Globus pallidus (tissue), 1 donor: ENCODE measurements at regions not wholly inside any gene's neighbourhood (a gene's known extent, or its start where the extent isn't known, plus 50 kb on each side); places are given as distances from the start of the nearest gene placed in this dataset.

ENCODE experiments used
- DNase-seq: peaks from one replicate; pipeline ENCODE4 v3.0.0-alpha.2; 2015; ENCODE audit warnings: low spot score

GRCh38 chr22:49092716-49093115 lies 735.0 kb downstream of the BRD1 start:
- no peak for DNase-seq

- DNase-seq = no peak
These were observed 735.6 kb downstream of the BRD1 start for GRCh38 chr22:49091917-49092545.

DNA sequence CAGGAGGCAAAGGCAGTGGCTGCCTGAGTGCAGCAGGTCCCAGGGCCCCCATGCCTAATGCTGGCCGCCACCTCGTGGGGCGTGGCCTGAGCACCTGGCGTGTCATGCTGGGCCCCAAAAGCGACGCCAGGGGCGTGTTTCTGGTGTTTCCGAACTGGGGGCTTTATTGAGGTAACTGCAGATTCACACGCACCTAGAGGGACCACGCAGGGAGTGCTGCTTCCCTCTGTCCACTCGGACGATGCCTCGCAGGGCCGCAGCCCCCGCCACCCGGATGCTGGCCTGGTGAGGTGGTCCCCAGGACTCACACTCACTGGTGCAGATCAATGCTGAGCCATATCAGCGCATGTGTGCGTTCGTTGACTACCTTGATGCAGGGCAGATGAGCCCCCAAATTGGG lies 736.2 kb downstream of the BRD1 start:
- no peak for DNase-seq

DNA sequence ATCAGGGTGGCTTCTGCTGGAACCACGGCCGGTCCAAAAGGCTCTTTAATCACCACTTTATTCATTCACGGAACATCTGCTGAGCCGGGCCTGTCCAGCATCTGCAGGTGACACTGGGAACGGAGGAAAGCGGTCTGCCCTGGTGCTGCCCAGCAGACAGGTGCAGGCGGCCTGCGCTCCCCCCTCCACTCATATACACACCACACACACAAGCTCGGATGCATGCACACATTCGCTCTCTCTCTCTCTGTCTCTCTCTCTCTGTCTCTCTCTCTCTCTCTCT lies 736.9 kb downstream of the BRD1 start:
- no peak for DNase-seq

GRCh38 chr22:49090061-49090852 lies 737.4 kb downstream of the BRD1 start:
- no peak for DNase-seq

DNA sequence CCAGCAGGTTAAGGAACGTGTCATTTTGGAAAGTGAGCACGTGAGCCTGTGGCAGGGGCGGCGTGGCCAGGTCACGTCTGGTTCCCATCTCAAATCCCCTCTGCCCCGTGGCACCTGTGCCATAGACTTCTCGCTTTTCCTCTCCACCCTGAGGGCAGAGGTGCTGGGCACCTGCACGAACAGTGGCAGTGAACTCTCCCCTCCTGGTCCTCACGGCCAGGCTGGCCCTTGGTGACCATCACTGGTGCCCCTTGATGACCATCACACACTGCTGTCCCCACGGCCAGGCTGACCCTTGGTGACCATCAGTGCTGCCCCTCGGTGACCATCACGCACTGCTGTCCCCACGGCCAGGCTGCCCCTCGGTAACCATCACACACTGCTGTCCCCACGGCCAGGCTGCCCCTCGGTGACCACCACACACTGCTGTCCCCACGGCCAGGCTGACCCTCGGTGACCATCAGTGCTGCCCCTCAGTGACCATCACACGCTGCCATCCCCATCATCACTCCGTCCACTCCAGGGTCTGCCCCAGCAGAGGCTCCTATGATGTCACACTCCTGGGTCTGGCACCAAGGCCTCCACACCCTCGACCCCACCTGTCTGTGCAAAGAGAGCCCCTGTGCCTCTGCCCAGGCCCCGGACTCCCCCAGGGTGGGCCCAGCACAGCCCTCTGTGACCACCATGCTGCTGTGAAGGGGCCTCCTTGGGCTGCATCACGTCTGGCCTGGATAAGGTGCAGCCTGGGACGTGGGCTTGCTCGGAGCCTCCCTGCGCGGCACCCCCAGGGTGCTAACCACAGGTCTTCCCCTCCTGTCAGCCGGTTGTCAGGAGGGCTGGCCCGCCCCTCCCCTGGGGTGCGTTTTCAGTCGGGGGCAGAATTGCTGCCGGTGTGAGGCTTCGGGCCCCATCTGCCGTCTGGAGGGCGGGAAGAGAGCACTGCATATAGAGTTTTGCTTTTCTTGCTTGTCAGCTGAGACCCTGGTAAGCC lies 738.6 kb downstream of the BRD1 start:
- DNase-seq = no peak

- no peak for DNase-seq
These were observed 739.7 kb downstream of the BRD1 start for GRCh38 chr22:49087716-49088601.

DNA sequence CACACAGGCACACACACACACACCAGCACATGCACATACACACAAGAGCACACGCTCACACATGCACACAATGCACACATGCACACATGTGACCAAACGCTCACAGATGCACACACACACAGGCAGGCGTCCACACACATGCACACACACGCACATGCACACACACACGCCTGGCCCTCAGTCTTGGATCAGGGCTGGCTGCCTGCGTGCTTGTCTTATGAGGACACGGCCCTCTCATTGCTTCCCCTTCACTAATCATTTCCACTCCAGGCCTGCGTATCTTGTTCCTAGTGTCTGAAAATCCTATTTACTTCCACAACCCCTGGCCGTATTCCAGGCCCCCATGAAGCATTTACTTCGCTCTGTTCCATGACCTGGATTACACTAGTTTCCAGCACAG lies 740.5 kb downstream of the BRD1 start:
- DNase-seq = no peak

DNA sequence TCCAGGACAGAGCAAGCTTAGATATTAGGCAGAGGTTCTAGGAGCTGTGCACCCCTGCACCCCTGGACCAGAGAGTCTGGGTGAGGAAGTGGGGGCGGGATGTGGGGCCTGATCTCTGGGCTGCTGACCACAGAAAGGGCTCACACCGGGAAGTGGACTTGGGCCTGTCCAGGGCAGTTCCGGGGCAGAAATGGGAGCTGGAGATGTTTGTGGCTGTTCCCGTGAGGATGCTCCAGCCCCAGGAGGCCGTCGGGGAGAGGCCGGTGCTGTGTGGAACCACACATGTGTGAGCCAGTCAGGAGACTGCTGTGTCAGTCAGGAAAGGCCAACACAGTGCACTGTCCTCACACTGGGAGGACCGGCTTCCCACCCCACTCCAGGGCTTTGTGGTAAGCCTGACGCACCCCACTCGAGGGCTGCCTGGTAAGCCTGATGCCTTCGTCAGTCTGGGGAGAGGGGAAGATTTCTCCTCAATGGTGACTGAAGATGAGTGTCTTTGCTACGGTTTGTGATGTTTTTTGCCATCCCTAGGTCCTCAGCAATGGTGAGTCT lies 741.0 kb downstream of the BRD1 start:
- DNase-seq = no peak

- DNase-seq = no peak
These were observed 741.5 kb downstream of the BRD1 start for GRCh38 chr22:49086181-49086580.

- no peak for DNase-seq
These were observed 743.5 kb downstream of the BRD1 start for GRCh38 chr22:49084206-49084605.

- DNase-seq = no peak
These were observed 744.1 kb downstream of the BRD1 start for GRCh38 chr22:49083607-49084006.

- no peak for DNase-seq
These were observed 745.2 kb downstream of the BRD1 start for GRCh38 chr22:49082451-49082850.

DNA sequence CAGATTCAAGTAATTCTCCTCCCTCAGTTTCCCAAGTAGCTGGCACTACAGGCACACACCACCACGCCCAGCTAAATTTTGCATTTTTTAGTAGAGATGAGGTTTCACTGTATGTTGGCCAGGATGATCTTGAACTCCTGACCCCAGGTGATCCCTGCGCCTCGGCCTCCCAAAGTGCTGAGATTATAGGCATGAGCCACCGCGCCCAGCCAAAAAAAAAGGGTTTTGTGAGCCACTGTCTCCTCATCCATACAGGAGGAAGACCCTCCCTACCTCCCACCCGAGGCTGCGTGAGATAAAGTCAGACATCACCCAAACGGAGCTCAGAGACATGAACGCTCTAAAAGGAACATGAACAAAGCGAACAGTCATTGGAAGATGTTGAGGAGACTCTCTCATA lies 745.7 kb downstream of the BRD1 start:
- DNase-seq = no peak

DNA sequence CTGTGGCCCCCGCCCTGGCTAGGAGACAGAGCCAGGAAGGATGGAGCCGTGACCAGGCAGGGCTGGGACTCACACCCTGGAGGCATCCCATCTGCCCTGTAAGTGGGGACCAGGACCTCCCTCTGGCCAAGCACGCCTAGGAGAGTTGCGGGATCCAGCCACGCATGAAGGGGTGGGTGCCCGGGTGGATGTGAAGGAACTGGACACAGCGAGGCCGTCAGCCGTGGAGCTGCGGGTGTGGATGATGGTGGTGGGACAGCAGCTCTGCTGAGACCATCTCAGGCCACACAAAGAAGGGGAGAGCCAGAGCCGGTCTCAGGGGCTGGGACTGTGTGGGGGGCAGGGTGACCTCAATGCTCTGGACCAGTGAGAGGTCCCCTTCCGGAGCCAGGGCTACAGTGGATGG lies 746.4 kb downstream of the BRD1 start:
- DNase-seq = no peak

- DNase-seq = no peak
These were observed 747.0 kb downstream of the BRD1 start for GRCh38 chr22:49080631-49081030.

DNA sequence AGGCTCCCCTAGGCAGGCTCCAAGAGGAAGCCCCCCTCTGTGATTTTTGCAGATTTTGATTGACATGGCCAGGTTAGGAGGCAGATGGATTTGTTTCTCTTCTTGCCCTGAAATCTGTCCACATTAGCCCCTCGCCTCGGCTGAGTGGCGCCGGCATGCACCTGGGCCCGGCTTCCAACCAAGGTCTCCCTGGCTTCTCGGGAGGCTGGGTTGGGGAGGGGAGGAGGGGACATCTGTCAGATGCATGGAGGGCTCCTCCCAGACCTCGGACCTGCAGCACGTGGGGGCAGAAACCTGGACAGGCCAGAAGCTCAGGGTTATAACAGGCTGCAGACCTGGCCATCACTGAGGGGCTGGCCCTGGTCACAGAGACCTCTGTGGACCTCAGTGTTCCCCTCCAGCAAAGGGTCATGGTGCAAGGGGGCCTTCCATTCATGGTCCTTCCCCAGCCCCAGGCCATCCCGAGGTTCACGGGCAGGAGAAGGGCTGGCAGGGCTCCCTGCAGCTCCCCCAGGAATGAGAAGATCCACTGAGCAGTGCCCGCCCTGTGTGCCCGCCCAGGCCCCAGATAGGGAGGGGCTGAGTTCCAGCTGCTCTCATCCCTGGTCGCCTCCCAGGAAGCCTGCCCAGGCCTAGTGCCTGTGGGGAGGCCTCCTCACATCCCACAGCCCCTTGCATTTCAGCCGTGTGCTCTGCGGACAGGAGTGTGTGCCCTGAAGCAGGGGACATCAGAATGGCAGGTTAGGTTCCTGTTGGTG lies 747.8 kb downstream of the BRD1 start:
- DNase-seq = no peak

- DNase-seq = no peak
These were observed 748.5 kb downstream of the BRD1 start for GRCh38 chr22:49079027-49079725.

- no peak for DNase-seq
These were observed 749.5 kb downstream of the BRD1 start for GRCh38 chr22:49078076-49078710.

- no peak for DNase-seq
These were observed 750.1 kb downstream of the BRD1 start for GRCh38 chr22:49077586-49077985.
